Activated CD8-positive, alpha-beta T cell treated with anti-CD3 and anti-CD28 coated beads for 36 hours (primary cell): ENCODE measurements at regions not wholly inside any gene's neighbourhood (a gene's known extent, or its start where the extent isn't known, plus 50 kb on each side); places are given as distances from the start of the nearest gene placed in this dataset.
"Not testable (repeated sequence)": the region's sequence is repeated elsewhere in the genome, so short reads cannot be mapped to it uniquely, and the experiment has no call there.

Source experiments
- ATAC-seq: fragments of 200-7000 bp; cut with Tn5 transposase; one replicate; pipeline ENCODE4 v1.10.0; 2021; ENCODE audit warnings: mild to moderate bottlenecking, moderate library complexity
- CTCF ChIA-PET: fragments of 350-600 bp; sonication (Branson Sonifier 250); formaldehyde crosslinking; loops from one replicate; lab custom pipeline; 2021; ENCODE audit warnings: antibody characterized with exemption; lab: Charles Lee
- POLR2A ChIA-PET: fragments of 350-600 bp; sonication (Branson Sonifier 250); formaldehyde crosslinking; loops from one replicate; lab custom pipeline; 2021; ENCODE audit warnings: antibody characterized with exemption; lab: Charles Lee
- DNase-seq: peaks from one replicate; pipeline ENCODE4 v3.0.0-alpha.2; 2020
- H3K27ac Mint-ChIP-seq: one replicate; pipeline ENCODE4 v1.8.0; 2021; ENCODE audit warnings: mild to moderate bottlenecking, mixed read lengths
- H3K27me3 Mint-ChIP-seq: one replicate; pipeline ENCODE4 v1.8.0; 2021; ENCODE audit warnings: mixed read lengths
- H3K36me3 Mint-ChIP-seq: one replicate; pipeline ENCODE4 v1.8.0; 2021; ENCODE audit warnings: low read depth, mixed read lengths
- H3K4me1 Mint-ChIP-seq: one replicate; pipeline ENCODE4 v1.8.0; 2021; ENCODE audit warnings: low read depth, mixed read lengths
- H3K4me3 Mint-ChIP-seq: one replicate; pipeline ENCODE4 v1.8.0; 2021; ENCODE audit warnings: mild to moderate bottlenecking, moderate library complexity, mixed read lengths
- H3K9me3 Mint-ChIP-seq: one replicate; pipeline ENCODE4 v1.8.0; 2021; ENCODE audit warnings: mixed read lengths
- intact Hi-C: fragments of 100-400 bp; cut with micrococcal nuclease; formaldehyde crosslinking; loops from one replicate; pipeline ENCODE4 v1.10.0; 2022
- TF ChIP-seq, protein P1 (sequence below): fragments of 200-600 bp; IDR thresholded peaks from one replicate; pipeline ENCODE4 v1.8.0; 2022; ENCODE audit warnings: antibody characterized with exemption, mild to moderate bottlenecking

DNA sequence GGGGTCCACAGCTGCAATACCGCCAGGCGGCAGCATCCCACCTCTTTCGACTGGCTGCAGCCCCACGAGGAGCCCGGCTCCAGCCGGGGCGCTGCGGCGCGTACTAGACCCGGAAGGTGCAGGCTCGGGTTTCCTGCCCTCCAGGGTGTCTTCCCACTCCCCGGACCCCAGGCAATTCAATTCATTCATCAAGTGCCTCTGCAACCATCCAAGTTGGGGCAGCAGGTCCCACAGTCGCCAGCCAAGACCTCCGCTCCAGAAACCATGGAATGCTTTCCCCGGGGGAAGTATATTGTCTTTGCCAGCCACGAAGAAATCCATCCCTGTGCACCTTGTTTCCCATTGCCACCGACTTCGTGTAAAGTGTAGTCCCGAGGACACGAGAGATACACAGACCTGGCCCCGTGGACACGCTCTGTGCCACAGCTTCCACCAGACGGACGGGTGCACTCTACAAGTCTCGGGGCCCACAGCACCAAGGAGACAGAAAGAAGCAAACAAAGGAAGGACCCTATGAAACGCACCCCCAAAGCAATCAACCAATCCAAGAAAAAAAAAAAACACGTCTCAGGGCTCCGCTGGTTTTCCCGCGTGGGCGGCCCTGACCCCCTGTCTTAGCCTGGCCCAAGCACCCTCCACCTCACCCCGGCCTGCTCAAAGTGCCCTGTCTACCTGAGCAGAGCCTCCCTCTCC is 3930.2 kb upstream of the OR11H1 start:
- intact Hi-C loops, DNase-seq, H3K36me3 Mint-ChIP-seq, H3K4me1 Mint-ChIP-seq, H3K4me3 Mint-ChIP-seq, ATAC-seq, H3K27me3 Mint-ChIP-seq, CTCF ChIA-PET, H3K27ac Mint-ChIP-seq, POLR2A ChIA-PET: not testable (repeated sequence)
- H3K9me3 Mint-ChIP-seq, result peaks cover 31% of the 10 kb centered on the region

DNA sequence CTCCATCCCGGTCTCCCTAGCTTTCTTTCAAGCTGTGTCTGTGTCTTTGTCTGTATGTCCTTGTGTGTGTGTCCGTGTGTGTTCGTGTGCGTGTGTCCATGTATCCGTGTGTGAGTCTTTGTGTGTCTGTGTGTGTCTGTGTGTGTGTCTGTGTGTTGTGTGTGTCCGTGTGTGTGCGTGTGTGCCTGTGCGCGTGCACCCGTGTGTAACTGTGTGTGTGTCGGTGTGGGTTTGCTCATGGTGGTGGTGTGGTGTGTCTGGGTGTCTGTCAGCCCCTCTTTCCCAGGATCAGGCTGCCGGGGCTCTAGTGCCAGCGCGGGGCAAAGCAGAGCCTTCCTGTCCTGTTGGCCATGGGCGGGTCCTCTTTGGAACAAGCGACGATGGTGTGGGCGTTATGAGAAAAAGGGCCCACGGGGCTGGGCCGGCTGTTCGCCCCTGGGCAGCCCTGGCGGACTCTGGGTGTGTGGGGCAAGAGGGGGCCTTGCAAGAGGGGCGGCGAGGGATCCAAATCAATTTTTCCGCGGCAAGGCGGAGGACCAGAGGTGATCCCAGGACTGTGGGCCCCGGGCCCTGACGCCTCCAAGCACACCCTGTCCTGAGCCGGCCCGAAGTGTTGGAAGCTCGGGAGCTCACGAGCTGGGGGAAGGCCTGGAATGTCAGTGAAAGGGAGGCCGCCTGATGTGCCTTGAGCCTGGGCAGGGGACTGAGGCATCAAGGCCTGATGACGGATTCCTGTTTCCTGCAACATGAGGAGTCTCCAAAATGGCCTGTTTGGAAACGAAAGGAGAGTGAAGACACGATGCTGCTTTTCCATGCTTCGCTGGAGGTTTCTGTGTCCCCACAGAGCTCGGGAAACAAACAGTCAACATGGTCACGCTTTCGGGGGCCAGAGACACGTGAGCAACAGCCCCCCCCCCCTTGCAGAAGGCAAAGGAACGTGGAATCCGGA is 3929.2 kb upstream of the OR11H1 start:
- Mint-ChIP-seq H3K36me3 (no peaks in the 10 kb centered on the region), H3K27me3 (no peaks in the 10 kb centered on the region), H3K4me3 (no peak overlapping the region), H3K4me1 (no peaks in the 10 kb centered on the region), H3K27ac (no peak overlapping the region), H3K9me3 (peaks cover 27% of the 10 kb centered on the region)
- CTCF ChIA-PET, result no interaction called here
- DNase-seq, result no peak
- POLR2A ChIA-PET, result no interaction called here
- intact Hi-C loops, result no loop called here
- TF ChIP-seq, protein P1, sequence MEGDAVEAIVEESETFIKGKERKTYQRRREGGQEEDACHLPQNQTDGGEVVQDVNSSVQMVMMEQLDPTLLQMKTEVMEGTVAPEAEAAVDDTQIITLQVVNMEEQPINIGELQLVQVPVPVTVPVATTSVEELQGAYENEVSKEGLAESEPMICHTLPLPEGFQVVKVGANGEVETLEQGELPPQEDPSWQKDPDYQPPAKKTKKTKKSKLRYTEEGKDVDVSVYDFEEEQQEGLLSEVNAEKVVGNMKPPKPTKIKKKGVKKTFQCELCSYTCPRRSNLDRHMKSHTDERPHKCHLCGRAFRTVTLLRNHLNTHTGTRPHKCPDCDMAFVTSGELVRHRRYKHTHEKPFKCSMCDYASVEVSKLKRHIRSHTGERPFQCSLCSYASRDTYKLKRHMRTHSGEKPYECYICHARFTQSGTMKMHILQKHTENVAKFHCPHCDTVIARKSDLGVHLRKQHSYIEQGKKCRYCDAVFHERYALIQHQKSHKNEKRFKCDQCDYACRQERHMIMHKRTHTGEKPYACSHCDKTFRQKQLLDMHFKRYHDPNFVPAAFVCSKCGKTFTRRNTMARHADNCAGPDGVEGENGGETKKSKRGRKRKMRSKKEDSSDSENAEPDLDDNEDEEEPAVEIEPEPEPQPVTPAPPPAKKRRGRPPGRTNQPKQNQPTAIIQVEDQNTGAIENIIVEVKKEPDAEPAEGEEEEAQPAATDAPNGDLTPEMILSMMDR, result no peak
- ATAC-seq, result no peak

DNA sequence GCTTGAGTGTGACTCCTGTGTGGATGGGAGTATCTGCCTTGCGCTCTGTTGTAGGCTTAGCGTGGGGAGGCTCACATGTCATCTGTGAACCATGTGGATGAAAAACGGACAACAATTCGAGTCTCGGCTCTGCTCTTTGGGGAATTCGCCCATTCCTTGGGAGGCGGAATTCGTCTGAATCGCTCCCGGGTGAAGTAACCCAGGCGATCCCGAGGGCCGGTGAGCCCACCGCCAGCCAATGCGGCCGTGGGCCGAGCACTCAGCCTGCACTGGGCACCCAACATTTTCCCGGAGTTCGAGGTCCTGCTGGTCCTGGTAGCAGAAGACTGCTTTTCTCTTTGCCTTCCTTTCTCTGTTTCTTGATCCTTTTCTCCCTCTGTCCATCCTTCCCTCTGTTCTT is 3928.5 kb upstream of the OR11H1 start:
- intact Hi-C loops, POLR2A ChIA-PET, H3K4me1 Mint-ChIP-seq, H3K27ac Mint-ChIP-seq, H3K27me3 Mint-ChIP-seq, H3K4me3 Mint-ChIP-seq, DNase-seq, ATAC-seq, H3K36me3 Mint-ChIP-seq, CTCF ChIA-PET: not testable (repeated sequence)
- peaks cover 29% of the 10 kb centered on the region for H3K9me3 Mint-ChIP-seq

DNA sequence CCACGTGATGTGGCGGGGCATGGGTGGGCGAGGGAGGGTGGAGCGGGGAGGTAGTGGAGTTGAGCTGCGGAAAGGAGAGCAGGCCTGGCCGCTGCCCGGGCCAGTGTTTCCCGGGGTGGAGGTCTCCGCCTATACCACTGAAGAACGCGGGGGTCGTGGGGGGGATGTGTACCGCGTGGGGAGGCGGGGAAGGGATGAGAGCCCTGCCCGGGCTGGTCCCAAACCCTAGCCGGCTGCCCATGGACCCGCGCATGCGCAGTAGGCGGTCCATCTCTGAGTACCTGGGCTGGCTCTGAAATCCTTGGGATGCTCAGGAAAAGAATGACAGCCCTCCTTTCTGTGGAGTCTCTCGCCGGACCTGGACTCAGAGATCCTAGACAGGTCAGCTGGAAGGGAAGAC is 3927.8 kb upstream of the OR11H1 start:
- H3K4me3 Mint-ChIP-seq, DNase-seq, intact Hi-C loops, H3K27ac Mint-ChIP-seq, ATAC-seq, H3K27me3 Mint-ChIP-seq, POLR2A ChIA-PET, H3K4me1 Mint-ChIP-seq, CTCF ChIA-PET, H3K36me3 Mint-ChIP-seq: not testable (repeated sequence)
- H3K9me3 Mint-ChIP-seq, result peaks cover 29% of the 10 kb centered on the region

DNA sequence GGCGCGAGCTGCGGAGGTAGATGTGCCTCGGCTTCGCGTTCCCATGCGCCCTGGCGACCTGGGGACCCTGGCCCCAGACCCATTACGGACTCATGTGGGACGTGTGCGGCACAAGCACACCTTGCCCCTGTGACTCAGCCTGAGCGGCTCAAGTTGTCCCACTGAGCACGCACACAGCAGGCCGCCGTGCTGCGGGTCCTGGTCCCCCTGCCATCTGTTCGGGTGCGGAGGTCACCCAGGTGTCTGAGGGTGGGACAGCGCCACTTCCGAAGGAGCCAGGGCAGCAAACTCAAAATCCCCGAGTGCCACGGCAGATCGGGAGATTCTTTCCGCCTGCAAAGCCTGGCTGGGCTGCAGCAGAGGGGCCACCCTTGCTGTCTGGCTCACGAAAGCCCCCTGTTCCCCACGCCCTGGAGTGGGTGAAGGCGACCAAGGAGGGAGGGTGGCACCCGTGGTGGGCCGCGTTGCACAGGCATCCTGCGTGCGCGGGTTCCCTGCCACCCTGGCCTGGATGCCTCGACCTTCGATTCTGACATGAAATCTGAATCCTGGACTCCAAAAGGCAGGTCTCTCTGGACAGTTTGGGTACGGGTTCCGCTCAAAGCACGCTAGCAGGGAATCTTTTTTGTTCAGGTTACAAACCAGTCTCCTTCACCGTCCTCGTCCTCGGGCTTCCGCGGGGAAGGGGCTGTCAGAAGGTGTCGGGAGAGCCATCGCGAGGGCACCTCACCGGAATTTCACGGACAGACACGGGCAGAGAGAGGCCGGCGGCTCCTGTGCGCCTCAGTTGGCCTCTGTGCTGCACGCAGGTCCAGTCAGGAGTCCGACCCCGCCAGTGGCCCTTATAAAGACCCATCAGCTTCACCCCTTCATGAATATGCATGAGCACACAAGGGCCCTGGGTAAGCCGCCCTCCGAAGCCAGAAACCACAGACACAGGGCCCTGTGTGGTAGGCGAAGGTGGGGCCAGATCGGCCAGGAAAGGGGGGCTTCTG is 3926.8 kb upstream of the OR11H1 start:
- H3K36me3 Mint-ChIP-seq, H3K4me1 Mint-ChIP-seq, H3K4me3 Mint-ChIP-seq, H3K27me3 Mint-ChIP-seq, POLR2A ChIA-PET, DNase-seq, H3K27ac Mint-ChIP-seq, CTCF ChIA-PET, intact Hi-C loops, ATAC-seq: not testable (repeated sequence)
- peaks cover 29% of the 10 kb centered on the region for H3K9me3 Mint-ChIP-seq

DNA sequence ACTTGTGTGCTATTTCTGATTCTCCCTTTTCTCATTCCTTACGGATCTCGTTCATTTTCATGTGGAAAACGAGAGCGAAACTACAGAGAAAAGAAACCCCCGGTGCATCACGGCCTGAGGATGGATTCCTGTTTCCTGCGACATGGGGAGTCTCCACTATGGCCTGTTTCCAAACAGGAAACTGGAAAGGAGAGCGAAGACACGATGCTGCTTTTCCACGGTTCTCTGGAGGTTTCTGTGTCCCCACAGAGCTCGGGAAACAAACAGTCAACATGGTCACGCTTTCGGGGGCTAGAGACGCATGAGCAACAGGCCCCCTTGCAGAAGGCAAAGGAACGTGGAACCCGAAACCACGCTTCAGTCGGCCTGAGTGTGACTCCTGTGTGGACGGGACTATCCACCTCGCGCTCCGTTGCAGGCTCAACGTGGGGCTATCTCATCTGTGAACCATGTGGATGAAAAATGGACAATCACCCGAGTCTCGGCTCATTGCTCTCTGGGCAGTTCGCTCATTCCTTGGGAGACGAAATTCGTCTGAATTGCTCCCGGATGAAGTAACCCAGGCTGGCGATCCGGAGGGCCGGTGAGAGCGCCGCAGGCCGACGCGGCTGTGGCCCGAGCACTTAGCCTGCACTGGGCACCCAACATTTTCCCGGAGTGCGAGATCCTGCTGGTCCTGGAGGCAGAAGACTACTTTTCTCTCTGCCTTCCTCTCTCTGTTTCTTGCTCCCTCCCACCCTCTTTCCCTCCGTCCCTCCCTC is 3923.2 kb upstream of the OR11H1 start:
- intact Hi-C loops, CTCF ChIA-PET, POLR2A ChIA-PET, DNase-seq, H3K4me1 Mint-ChIP-seq, ATAC-seq, H3K4me3 Mint-ChIP-seq, H3K27ac Mint-ChIP-seq, H3K36me3 Mint-ChIP-seq, H3K27me3 Mint-ChIP-seq: not testable (repeated sequence)
- H3K9me3 Mint-ChIP-seq, result peaks cover 36% of the 10 kb centered on the region
